IPS DF 4.7 (cell line): ENCODE measurements at regions not wholly inside any gene's neighbourhood (a gene's known extent, or its start where the extent isn't known, plus 50 kb on each side); places are given as distances from the start of the nearest gene placed in this dataset.

Source experiments
- DNase-seq: peaks from one replicate; pipeline ENCODE4 v3.0.0-alpha.2; 2013; ENCODE audit warnings: low spot score; ENCODE audit errors: extremely low read depth

- DNase-seq, result no peak
Observed at GRCh38 chr6:21992178-21992967, 304.5 kb downstream of the PRL start.

GRCh38 chr6:21993841-21994240 lies 303.0 kb downstream of the PRL start:
- DNase-seq, result no peak

- DNase-seq, result no peak
Observed at GRCh38 chr6:21994821-21995220, 302.0 kb downstream of the PRL start.

- no peak for DNase-seq
Observed at GRCh38 chr6:21995318-21995717, 301.5 kb downstream of the PRL start.

GRCh38 chr6:21996425-21997118 lies 300.3 kb downstream of the PRL start:
- DNase-seq, result no peak

- DNase-seq, result no peak
Observed at GRCh38 chr6:21997119-21998037, 299.5 kb downstream of the PRL start.

- DNase-seq, result no peak
Observed at GRCh38 chr6:21998582-21998981, 298.3 kb downstream of the PRL start.

GRCh38 chr6:21999012-21999528 lies 297.8 kb downstream of the PRL start:
- DNase-seq, result no peak

- DNase-seq, result no peak
Observed at GRCh38 chr6:21999741-22000140, 297.1 kb downstream of the PRL start.

GRCh38 chr6:22001396-22002027 lies 295.3 kb downstream of the PRL start:
- DNase-seq, result no peak

GRCh38 chr6:22003287-22003686 lies 293.5 kb downstream of the PRL start:
- no peak for DNase-seq

- no peak for DNase-seq
Observed at GRCh38 chr6:22006795-22007194, 290.0 kb downstream of the PRL start.

- no peak for DNase-seq
Observed at GRCh38 chr6:22007469-22007868, 289.4 kb downstream of the PRL start.

GRCh38 chr6:22008248-22008836 lies 288.5 kb downstream of the PRL start:
- no peak for DNase-seq

- DNase-seq, result no peak
Observed at GRCh38 chr6:22010102-22010501, 286.7 kb downstream of the PRL start.

- DNase-seq, result no peak
Observed at GRCh38 chr6:22015216-22015615, 281.6 kb downstream of the PRL start.

- no peak for DNase-seq
Observed at GRCh38 chr6:22015944-22016343, 280.9 kb downstream of the PRL start.

GRCh38 chr6:22017272-22017671 lies 279.6 kb downstream of the PRL start:
- DNase-seq, result no peak

GRCh38 chr6:22017766-22018165 lies 279.1 kb downstream of the PRL start:
- DNase-seq, result no peak

- DNase-seq, result no peak
Observed at GRCh38 chr6:22019857-22020256, 277.0 kb downstream of the PRL start.
